LHCN-M2 (cell line): ENCODE measurements at regions not wholly inside any gene's neighbourhood (a gene's known extent, or its start where the extent isn't known, plus 50 kb on each side); places are given as distances from the start of the nearest gene placed in this dataset.
"Not testable (repeated sequence)": the region's sequence is repeated elsewhere in the genome, so short reads cannot be mapped to it uniquely, and the experiment has no call there.

Experiments
- DNase-seq: peaks from one replicate; pipeline ENCODE4 v3.0.0-alpha.2; 2012; ENCODE audit warnings: low read depth

- DNase-seq = no peak
Observed at GRCh38 chr5:77869116-77869798, 93.1 kb upstream of the TBCA start.

- no peak for DNase-seq
Observed at GRCh38 chr5:77867914-77868313, 91.8 kb upstream of the TBCA start.

- DNase-seq = no peak
Observed at GRCh38 chr5:77867194-77867691, 91.1 kb upstream of the TBCA start.

- DNase-seq = no peak
Observed at GRCh38 chr5:77866198-77866597, 90.1 kb upstream of the TBCA start.

DNA sequence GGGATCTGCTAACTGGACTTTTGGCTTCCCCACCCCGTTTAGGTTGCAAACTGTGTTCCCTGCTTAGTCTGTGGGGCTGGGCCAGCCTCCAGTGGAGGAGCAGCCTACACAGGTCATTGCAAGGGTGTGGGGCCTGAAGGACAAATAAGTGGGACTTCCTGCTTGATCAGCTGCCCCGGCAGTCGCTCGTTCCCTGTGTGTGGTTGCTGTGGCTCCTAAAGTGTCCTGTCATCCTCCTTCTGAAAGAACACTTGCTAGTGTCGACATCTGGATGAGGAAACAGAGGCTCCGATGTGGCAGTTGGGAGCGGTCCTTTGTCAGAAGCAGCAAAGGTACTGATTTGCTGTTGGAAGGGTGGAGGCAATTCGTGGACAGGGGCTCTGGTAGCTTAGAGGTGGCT, 88.9 kb upstream of the TBCA start:
- DNase-seq = no peak

DNA sequence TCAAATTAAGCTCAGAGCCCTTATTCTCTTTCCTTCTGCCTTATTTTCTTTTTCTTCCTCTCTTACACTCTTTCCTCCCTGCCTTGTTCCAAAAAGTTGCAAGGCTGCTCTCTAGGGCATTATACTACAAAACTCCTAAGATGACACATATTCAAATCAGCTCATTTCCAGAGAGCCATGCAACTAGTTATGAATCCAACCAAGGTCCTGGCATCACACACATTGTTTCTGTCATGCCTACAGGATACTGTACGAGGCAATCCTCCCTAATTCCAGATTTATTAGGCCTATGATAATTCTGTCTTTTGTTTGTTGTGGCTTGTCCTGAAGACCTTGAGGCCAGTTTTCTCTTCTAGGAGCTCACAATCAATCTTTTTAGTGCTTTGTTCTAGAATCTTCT, 87.0 kb upstream of the TBCA start:
- no peak for DNase-seq

- no peak for DNase-seq
Observed at GRCh38 chr5:77861576-77861975, 85.4 kb upstream of the TBCA start.

GRCh38 chr5:77859306-77859705, 83.2 kb upstream of the TBCA start:
- peak; percentile 56 for DNase-seq

- DNase-seq = not testable (repeated sequence)
Observed at GRCh38 chr5:77858678-77859077, 82.5 kb upstream of the TBCA start.

GRCh38 chr5:77855369-77855768, 79.2 kb upstream of the TBCA start:
- no peak for DNase-seq

DNA sequence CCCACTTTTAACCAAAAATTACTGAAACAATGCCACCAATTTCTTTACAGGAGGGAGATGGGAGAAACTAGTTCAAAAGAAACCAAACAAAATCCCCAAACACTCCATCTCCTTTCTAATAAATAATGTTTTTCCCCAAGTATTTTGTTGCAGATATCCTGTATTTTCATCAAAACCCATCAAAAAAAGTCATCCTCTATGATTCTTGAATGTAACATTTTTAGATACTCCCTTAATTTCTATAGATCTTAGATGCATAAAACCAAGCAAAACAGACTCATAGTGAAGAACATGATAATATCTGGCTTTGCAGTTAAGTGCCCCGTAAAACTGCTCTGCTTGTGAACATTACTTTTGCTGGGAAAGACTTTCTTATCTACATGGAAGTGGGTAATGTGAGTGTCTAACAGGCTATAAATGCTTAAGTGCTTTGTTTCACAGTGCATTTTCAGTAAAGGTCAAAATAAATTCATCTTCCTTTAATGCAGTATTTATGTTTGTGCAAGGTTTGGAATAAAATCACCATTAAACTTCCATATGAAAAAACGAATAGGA, 77.3 kb upstream of the TBCA start:
- DNase-seq = no peak

DNA sequence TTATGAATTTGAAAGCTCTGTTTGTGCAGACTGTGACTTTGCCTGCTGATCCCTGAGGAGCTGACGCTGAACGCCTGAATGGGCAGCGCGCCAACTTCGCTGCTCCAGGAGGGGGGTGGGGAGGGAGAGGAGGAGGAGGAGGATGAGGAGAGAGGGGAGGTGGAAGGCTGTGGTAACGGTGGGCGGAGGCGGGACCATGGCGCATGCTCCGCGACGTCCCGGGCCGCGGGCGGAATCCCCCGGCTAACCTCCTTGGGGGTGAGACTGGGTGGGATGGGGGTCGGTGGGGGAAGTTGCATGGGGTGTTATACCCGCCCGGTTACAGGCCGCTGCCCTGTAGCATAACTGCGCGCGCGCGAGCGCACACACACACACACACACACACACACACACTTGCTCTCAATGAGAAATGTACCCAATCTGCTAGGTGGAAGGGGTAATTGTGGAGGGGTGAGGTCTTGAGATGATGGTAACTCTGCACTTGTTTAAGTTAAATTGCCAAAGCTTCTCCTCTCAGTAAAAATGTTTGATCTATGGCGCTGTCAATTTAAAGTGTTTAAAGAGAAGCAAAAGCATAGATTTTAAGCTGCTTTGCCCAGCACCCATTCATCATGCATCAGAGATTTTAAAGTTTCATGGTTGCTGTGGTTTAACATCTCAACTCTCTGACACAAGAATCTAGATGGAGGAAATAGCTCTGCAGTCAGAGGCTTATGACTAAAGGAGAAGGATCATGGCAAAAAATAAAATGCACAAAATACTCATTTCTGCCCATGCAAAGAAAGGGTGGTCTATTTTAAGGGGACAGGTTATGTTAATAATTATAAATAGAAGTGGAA, 76.6 kb upstream of the TBCA start:
- DNase-seq = peak; percentile 55

- DNase-seq = no peak
Observed at GRCh38 chr5:77852068-77852513, 76.0 kb upstream of the TBCA start.

GRCh38 chr5:77851176-77852067, 75.3 kb upstream of the TBCA start:
- peak; percentile 15 for DNase-seq

GRCh38 chr5:77850536-77851175, 74.5 kb upstream of the TBCA start:
- DNase-seq = no peak

DNA sequence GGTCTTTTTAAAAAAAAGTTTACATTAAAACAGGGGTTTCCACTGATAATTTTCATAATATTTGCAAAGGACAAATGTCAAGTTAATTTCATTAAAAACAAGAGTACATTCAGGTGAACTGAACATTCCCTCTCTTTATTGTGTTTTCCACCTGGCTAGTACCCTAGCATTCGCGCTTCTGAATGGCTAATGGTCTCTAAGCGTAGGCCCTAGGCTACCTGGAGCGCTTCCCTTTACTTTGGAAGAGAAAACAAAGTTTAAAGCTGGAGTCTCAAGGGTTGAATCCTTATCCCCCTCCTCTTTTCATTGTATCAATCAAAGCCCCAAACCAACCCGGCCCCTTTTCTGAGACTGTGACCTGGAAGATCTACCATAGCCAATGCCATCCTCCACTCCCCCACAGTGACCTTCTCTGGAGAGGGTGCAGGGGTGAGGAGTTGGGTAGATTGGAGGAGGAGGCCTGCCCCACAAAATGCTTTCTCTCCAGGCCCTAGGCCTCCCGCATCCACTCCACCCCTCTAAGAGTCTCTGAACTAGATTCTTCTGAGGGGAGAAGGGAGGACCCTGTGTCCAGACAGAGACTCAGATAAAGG, 73.3 kb upstream of the TBCA start:
- no peak for DNase-seq

DNA sequence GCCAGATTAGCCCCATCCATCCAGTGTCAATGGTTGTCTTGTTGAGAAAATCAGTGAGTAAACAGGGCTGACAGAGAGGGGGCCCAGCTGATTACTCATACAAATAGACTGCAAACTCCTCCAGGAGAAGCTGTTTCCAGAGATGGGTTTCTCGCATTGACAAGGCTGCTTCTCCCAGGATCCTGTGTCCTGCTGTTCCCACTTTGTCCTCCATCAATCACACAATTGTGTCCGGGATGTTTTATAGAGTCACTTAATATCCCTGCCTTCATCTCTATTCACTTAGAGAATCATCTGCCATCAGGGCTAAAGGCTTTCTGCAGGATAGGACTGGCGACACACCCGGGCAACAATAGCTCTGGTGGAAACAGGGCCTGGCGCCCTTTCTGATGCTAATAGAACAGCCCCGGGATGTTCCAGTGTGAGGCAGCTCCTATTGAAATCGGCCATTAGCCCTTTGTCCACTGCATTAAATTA, 71.7 kb upstream of the TBCA start:
- DNase-seq = no peak

GRCh38 chr5:77847129-77847460, 71.0 kb upstream of the TBCA start:
- no peak for DNase-seq

GRCh38 chr5:77846422-77847128, 70.4 kb upstream of the TBCA start:
- no peak for DNase-seq

DNA sequence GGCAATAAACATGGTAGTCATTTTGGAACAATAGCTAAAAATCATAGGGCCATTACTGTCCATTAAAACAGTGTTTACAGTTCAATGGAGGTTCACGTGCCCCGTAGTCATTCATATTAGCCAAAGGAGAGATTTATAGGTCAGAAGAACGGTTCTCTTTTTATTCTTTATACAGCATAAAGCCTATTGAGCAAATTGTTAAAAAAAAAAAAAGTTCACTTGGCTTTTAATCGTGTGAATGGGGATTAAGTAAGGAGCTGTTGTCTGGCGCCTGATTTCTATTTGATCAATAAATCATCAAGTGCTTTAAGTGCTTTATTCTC, 69.1 kb upstream of the TBCA start:
- DNase-seq = no peak
